ENCODE measurements at regions not wholly inside any gene's neighbourhood (a gene's known extent, or its start where the extent isn't known, plus 50 kb on each side); places are given as distances from the start of the nearest gene placed in this dataset.

- TF ChIP-seq CTCF (IDR thresholded peaks at IDR 0.05; ENCODE audit: insufficient read depth, low read length): no peak
- no peak for TF ChIP-seq POLR2AphosphoS5 (IDR thresholded peaks at IDR 0.05; ENCODE audit: low read depth)
- TF ChIP-seq SPI1 (IDR thresholded peaks at IDR 0.05; ENCODE audit: borderline replicate concordance, low read depth): no peak
Observed at GRCh38 chr19:28397306-28397705, 815.6 kb downstream of the UQCRFS1 start.
